Muscle layer of colon (tissue), 2 donors: ENCODE measurements at regions not wholly inside any gene's neighbourhood (a gene's known extent, or its start where the extent isn't known, plus 50 kb on each side); places are given as distances from the start of the nearest gene placed in this dataset.

ENCODE experiments used
- H3K27ac ChIP-seq: one replicate; pipeline ENCODE4 v1.7.0; 2013; ENCODE audit warnings: low read depth, mild to moderate bottlenecking, low read length, moderate library complexity
- H3K27me3 ChIP-seq, 2 donors: one replicate each; pipeline ENCODE4 v1.7.0; 2013; ENCODE audit warnings: low read length in 2 of 2, mild to moderate bottlenecking in 2 of 2; ENCODE audit not compliant: insufficient read depth in 2 of 2, control insufficient read depth in 1 of 2
- H3K36me3 ChIP-seq: one replicate; pipeline ENCODE4 v1.7.0; 2013; ENCODE audit warnings: mild to moderate bottlenecking, low read length; ENCODE audit not compliant: insufficient read depth
- H3K4me1 ChIP-seq: one replicate; pipeline ENCODE4 v1.7.0; 2013; ENCODE audit warnings: mild to moderate bottlenecking, low read length; ENCODE audit not compliant: insufficient read depth
- H3K4me3 ChIP-seq, 2 donors: one replicate each; pipeline ENCODE4 v1.7.0; 2013; ENCODE audit warnings: low read length in 2 of 2, low read depth in 1 of 2, mild to moderate bottlenecking in 1 of 2, moderate library complexity in 1 of 2
- H3K9ac ChIP-seq: one replicate; pipeline ENCODE4 v1.7.0; 2013; ENCODE audit warnings: low read length
- H3K9me3 ChIP-seq: one replicate; pipeline ENCODE4 v1.7.0; 2013; ENCODE audit warnings: mild to moderate bottlenecking, low read length
- donor health status: abdominal sarcoma.
- donor health status: Adenocarcinoma of cecum.

DNA sequence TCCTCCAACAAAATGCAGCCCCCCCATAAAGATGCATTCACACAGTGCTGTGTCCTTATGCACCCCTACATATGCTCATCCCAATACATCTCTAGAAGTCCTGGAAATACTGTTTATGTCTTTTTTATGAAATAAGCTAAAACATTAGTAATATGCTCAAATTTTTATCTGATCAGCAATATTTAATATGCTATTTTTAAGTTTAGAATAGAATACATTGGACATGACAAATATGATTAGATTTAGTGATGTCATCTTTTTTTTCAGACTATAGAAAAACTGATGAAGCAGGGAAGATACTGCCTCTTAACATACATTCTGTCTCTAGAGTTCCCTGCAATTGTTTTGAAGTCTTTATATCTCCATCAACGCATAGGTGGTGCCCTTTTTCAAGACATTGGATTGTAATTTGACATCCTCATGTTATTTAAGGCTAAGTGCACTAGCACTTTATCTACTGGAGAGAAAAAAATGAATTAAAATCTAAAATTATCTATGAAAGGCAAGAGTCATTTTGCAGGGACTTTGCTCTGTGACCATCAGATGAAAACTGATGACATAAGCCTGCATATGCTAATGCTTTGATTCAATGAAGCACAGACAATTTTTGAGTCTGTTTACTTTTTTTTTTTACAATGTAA is 395.3 kb downstream of the LPIN1 start:
- Histone ChIP-seq H3K4me1 (no peaks in the 10 kb centered on the region), H3K36me3 (no peaks in the 10 kb centered on the region), H3K4me3 (no peak overlapping the region), H3K9me3 (no peaks in the 10 kb centered on the region), H3K27ac (no peak overlapping the region), H3K9ac (no peak overlapping the region), H3K27me3 (no peaks in the 10 kb centered on the region)

DNA sequence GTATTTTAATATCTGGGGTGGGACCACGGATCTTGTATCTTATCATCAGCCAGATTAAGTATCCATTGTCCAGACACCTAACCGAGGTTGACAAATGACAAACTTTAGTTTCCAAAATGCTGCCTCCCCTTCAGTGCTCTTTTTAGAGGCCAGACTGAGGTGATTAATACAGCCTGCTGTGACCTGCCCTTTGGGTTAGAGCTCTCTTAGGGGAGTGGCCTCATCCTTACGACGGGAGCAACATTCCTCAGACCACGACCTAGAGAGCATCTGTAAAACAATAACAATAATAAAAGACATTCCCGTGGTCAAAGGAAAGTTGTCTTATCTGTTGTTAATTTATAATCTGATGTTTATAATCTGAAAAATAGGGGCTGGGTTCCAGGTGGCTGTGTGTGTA is 405.3 kb downstream of the LPIN1 start:
- Histone ChIP-seq H3K9ac (no peak overlapping the region), H3K27me3 (no peaks in the 10 kb centered on the region), H3K4me1 (peaks cover 25% of the 10 kb centered on the region), H3K36me3 (no peaks in the 10 kb centered on the region), H3K4me3 (no peak overlapping the region), H3K27ac (no peak overlapping the region), H3K9me3 (no peaks in the 10 kb centered on the region)

DNA sequence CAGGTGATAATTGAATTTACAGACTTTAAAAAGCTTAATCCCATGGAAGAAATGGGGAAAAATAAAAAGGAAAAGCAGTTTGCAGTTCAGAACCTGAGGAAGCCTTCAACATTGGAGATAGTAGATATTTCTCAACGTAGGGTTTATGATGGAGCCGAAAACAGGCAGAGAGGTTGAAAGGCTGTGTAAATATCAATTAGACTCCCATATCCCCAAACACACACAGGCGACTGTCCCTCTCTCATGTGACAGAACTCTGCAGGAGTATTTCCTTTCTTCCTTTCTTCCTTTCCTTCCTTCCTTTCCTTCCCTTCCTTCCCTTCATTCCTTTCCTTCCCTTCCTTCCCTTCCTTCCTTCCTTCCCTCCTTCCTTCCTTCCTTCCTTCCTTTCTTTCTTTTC is 406.5 kb downstream of the LPIN1 start:
- Histone ChIP-seq H3K9ac (no peak overlapping the region), H3K36me3 (no peaks in the 10 kb centered on the region), H3K27me3 (no peaks in the 10 kb centered on the region), H3K4me3 (no peak overlapping the region), H3K9me3 (no peaks in the 10 kb centered on the region), H3K27ac (no peak overlapping the region), H3K4me1 (peaks cover 25% of the 10 kb centered on the region)

DNA sequence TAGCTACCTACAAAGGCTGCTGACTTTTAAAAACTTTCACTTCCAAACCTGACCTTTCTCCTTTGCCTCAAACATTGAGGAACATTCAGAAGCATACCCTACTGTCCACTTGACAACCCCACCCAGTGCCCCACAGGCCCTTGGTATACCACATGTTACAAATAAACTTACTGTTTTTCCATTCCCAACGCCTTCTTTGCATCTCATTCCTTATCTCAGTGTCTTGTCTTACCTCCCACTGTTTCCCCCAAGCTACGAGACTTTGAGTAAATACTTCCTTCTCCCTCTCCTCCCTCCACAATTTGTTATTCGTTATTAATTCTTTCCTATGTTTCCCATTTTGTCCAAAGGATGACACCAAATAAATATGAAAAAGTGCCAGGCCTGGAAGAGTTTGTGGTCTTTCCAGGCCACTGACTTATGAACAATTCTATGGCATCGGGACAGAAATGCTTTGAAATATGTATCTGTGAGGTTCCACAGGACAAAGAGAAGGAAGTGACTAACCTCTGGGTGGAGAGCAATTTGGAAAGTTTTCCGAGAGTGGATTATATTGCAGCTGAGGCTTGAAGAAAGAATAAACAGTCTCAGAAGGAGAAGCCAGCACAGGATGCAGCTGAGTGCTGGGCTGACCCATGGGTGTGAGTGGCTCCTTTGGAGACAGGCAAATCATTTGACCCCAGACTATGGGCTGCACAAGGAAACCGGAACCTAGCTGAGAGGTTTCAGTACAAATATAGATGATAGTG is 409.0 kb downstream of the LPIN1 start:
- Histone ChIP-seq H3K9ac (no peak overlapping the region), H3K9me3 (no peaks in the 10 kb centered on the region), H3K4me1 (peaks cover 25% of the 10 kb centered on the region), H3K27me3 (no peaks in the 10 kb centered on the region), H3K36me3 (no peaks in the 10 kb centered on the region), H3K27ac (no peak overlapping the region), H3K4me3 (no peak overlapping the region)

DNA sequence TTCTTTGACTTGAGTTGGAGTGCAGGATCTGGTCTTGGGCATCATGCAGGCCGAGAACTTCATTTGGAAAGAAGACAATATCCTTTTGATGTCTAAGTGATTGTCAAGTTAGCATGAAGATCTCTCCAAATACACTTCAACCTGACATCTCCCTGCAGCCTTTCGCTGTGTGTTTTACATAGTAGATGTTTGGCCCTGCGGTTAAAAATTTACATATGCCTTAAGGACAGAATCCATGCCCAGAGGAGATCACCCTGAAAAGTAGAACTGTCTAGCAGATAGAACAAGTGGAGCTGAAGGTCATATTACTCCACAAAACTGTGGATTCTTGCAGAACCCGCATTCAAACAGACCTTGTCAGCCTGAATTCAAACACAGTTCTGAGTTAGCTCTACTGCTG is 409.9 kb downstream of the LPIN1 start:
- Histone ChIP-seq H3K9ac (no peak overlapping the region), H3K36me3 (no peaks in the 10 kb centered on the region), H3K9me3 (no peaks in the 10 kb centered on the region), H3K4me1 (peaks cover 25% of the 10 kb centered on the region), H3K27me3 (no peaks in the 10 kb centered on the region), H3K27ac (no peak overlapping the region), H3K4me3 (no peak overlapping the region)

DNA sequence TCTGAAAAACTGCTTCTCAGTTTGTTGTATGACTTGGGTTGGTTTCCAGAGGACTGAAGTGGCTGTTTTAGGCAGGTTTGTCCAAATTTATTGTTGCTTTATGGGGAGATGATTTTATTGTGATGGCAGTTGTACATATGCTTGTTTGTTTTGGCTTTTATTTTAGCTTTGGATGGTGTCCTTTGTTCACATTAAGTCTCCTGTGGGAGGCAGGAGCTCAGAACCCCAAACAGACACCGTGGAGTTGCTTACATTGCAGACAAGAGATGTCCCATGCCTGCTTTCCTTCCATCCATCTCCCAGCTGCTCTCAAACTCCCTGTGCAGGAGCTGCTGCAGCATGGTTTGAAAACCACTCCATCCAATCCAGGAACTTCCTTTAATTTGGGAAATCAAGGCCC is 414.7 kb downstream of the LPIN1 start:
- H3K36me3 ChIP-seq, result no peaks in the 10 kb centered on the region
- H3K27me3 ChIP-seq, result no peaks in the 10 kb centered on the region
- H3K9me3 ChIP-seq, result no peaks in the 10 kb centered on the region
- no peak overlapping the region for H3K27ac ChIP-seq
- H3K4me1 ChIP-seq, result peaks cover 5% of the 10 kb centered on the region
- H3K4me3 ChIP-seq, result no peak overlapping the region
- no peak overlapping the region for H3K9ac ChIP-seq

DNA sequence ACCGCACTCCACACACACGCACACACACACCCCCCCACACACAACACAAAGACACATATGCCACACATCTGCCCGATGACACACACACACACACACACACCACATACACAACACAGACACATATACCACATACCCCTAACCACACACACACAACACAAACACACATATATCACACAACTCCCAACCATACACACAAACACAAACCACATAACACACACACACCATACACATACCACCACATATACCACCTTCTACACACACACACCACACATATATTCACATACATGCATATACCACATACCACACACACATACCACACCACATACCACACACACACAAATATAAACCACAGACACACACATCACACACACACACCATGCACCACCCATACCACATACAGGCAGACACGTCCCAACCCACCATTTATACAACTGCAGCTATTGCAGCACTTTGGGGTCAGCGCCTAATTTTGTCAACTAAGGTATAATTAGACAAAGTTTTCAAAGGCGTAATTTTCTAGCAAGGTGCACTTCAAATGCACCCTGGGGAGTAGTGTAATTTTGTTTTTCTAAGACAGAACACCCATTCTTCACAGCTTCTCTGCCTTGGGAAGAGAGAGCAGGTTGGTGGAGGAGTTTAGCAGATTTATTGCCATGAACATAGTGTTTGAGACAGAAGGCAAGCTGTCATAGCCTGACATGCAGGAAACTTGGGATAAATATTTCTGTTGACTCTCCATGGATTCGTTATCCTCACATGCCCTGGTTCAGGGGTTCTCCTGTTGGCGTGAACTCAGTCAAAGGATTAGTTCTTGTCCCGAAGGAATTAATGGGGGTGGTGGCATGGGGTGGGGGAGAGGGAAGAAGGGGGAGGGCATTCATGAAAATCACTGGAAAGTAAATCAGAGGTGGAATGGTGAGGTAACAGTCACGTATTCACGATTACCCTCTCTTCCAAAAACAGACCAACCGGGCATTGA is 416.1 kb downstream of the LPIN1 start:
- H3K27me3 ChIP-seq, result no peaks in the 10 kb centered on the region
- H3K9me3 ChIP-seq, result no peaks in the 10 kb centered on the region

DNA sequence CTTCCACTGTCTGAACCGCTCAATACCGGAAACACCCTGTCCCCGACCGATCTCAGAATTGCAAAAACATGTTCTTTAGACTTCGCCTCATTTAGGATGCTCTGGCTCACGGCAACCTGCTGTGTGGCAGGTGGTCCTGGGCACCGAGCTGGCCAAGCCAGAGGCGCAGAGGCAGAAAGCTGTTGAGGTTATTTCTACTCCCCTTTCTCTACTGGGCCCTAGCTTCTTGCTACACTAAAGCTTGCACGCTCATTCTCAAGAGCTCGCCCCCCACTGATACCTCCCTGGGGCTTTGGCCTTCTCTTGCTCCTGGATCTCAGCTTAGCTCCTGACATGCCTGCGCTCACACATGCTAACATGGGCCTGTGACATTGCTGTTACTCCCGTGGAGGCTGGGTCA is 417.4 kb downstream of the LPIN1 start:
- Histone ChIP-seq H3K27ac (no peak overlapping the region), H3K9ac (no peak overlapping the region), H3K9me3 (no peaks in the 10 kb centered on the region), H3K27me3 (no peaks in the 10 kb centered on the region), H3K36me3 (no peaks in the 10 kb centered on the region), H3K4me1 (peaks cover 8% of the 10 kb centered on the region), H3K4me3 (no peak overlapping the region)

More for the DNA sequence above, 416.1 kb downstream of the LPIN1 start:
- no peak overlapping the region for H3K4me3 ChIP-seq
- no peak overlapping the region for H3K27ac ChIP-seq
- H3K4me1 ChIP-seq, result no peaks in the 10 kb centered on the region
- H3K9ac ChIP-seq, result no peak overlapping the region
- H3K36me3 ChIP-seq, result no peaks in the 10 kb centered on the region

DNA sequence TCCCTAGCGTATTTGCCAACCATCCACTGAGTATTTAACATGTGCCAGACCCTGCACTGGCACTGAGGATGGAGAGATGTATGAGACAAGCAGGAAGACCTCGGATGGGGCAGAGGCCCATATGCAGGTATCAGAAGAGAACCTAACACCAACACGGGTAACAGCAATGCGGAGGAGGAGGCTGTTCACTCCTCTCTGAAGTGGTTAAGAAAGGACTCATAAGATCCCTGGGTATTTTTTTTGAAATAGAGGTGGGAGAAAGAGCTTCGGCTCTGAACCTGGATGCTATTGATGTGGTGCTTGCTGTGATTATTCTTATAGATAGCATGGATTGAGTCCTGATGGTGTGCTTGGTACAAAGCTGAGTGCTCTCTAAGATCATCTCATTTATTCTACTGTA is 418.3 kb downstream of the LPIN1 start:
- no peaks in the 10 kb centered on the region for H3K27me3 ChIP-seq
- no peaks in the 10 kb centered on the region for H3K9me3 ChIP-seq
- no peak overlapping the region for H3K27ac ChIP-seq
- peaks cover 16% of the 10 kb centered on the region for H3K4me1 ChIP-seq
- no peak overlapping the region for H3K4me3 ChIP-seq
- no peaks in the 10 kb centered on the region for H3K36me3 ChIP-seq
- no peak overlapping the region for H3K9ac ChIP-seq

DNA sequence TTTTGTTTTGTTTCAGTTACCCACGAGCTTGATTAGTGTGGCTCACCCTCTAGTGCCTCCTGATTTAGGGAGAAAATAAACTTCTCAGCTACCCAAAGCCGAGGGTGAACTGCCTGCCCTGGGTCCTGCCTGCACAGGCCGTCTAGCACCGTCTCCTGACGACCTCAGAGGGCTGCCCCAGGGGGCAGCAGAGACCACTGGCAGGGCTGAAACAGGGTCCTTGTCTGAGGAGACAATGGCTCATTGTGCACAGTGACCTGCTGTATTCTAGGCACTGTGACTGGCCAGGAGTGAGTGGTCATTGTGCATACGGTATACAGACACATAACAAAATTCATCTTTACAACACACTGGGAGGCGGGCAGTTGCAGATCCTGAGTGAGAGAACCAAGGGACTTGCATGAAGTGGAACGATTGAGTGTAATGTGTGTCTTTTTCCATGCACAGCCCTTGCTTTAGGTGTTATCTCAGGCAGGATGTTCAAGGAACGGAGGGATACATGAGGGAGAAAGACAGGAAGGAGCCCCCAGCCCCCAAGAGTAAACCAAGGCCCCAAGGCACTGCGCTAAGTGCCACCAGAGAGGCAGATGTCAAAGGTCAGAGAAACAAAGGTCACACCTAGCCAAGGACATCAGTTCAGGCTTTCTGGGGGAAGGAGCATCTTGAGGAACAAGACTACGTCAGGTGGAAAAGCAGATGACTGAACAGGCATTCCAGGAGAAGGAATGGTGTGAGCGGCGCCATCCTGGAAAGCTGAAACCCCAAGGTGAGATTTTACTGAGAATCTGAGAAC is 421.3 kb downstream of the LPIN1 start:
- Histone ChIP-seq H3K27me3 (no peaks in the 10 kb centered on the region), H3K36me3 (no peaks in the 10 kb centered on the region), H3K9me3 (no peaks in the 10 kb centered on the region), H3K4me3 (no peak overlapping the region), H3K4me1 (peaks cover 25% of the 10 kb centered on the region), H3K27ac (no peak overlapping the region), H3K9ac (no peak overlapping the region)

DNA sequence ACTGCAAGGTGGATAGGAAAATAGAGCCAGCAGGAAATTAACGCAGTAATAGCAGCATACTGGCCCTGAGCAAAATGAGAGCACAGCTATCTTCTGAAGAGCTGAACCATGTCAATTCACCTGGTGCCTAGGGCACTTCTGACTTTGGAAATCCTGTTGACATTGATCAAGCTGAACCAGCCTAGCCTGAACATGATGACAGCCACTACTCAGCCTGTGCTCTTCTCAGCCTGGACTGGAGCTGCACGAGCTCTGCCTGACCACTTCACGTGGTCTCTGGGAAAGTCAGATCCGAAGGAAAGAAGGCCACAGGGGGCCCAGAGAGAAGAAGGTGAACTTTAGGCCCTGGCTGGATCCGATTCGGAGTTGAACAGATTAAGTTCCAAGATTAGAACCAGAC is 421.9 kb downstream of the LPIN1 start:
- Histone ChIP-seq H3K4me3 (no peak overlapping the region), H3K27ac (no peak overlapping the region), H3K36me3 (no peaks in the 10 kb centered on the region), H3K9ac (no peak overlapping the region), H3K4me1 (peaks cover 25% of the 10 kb centered on the region), H3K9me3 (no peaks in the 10 kb centered on the region), H3K27me3 (no peaks in the 10 kb centered on the region)
